A549 (cell line): ENCODE measurements at regions not wholly inside any gene's neighbourhood (a gene's known extent, or its start where the extent isn't known, plus 50 kb on each side); places are given as distances from the start of the nearest gene placed in this dataset.

Source experiments
- ATAC-seq, 2 experiments: fragments of 200-7000 bp in 1 of 2; fragments of >200 bp in 1 of 2; cut with Nextera tagmentation in 1 of 2; cut with Tn5 transposase in 1 of 2; 3 replicates each; pipeline versions ENCODE4 v1.8.0 to v1.9.1; 2018 to 2020; ENCODE audit warnings: mild to moderate bottlenecking in 1 of 2, moderate library complexity in 1 of 2
- CTCF ChIA-PET: fragments of 300-600 bp; sonication (Branson Sonifier 250); formaldehyde crosslinking; extraction: SDS; loops from one replicate; lab custom pipeline; 2021; ENCODE audit warnings: antibody characterized with exemption, inconsistent platforms; lab: Yijun Ruan, JAX
- POLR2A ChIA-PET: fragments of 350-600 bp; formaldehyde crosslinking; extraction: SDS; loops from one replicate; lab custom pipeline; 2021; ENCODE audit warnings: antibody characterized with exemption, inconsistent platforms; lab: Yijun Ruan, JAX
- DNase-seq, 2 experiments: peaks; one replicate each; pipeline versions ENCODE4 v3.0.0 to v3.0.0-alpha.2; 2011 to 2016; ENCODE audit warnings: low read depth in 1 of 2, low spot score in 1 of 2
- FAIRE-seq: peaks from 2 replicates; lab custom pipeline; 2011; peaks lifted over from hg19 to GRCh38; lab: Jason Lieb, UNC
- H3K27ac ChIP-seq, 2 experiments: fragments of >200 bp; sonication (Bioruptor Twin); formaldehyde crosslinking; 3 replicates each; pipeline ENCODE4 v1.5.1; 2016 to 2017
- H3K4me1 ChIP-seq: fragments of >200 bp; sonication (Bioruptor Twin); formaldehyde crosslinking; 3 replicates; pipeline ENCODE4 v1.6.1; 2016
- H3K4me2 ChIP-seq: fragments of >200 bp; sonication (Bioruptor Twin); formaldehyde crosslinking; 3 replicates; pipeline ENCODE4 v1.6.1; 2016
- H3K4me3 ChIP-seq: fragments of >200 bp; sonication (Bioruptor Twin); formaldehyde crosslinking; 3 replicates; pipeline ENCODE4 v1.5.1; 2016
- H3K9me3 ChIP-seq: fragments of >200 bp; sonication (Bioruptor Twin); formaldehyde crosslinking; 3 replicates; pipeline ENCODE4 v1.6.1; 2016
- ATOH8 ChIP-seq: fragments of 250-450 bp; sonication (Bioruptor Pico); IDR thresholded peaks from 2 replicates; pipeline ENCODE4 v1.5.0; 2020; ENCODE audit warnings: low read depth, mild to moderate bottlenecking, moderate library complexity
- BHLHE40 ChIP-seq: IDR thresholded peaks from 2 replicates; pipeline ENCODE4 v1.6.1; 2012; ENCODE audit warnings: low read depth, low read length, inconsistent platforms
- CBX2 ChIP-seq: fragments of 200-600 bp; sonication (generic); IDR thresholded peaks from 2 replicates; pipeline ENCODE4 v1.6.1; 2016; ENCODE audit warnings: low read depth, mild to moderate bottlenecking, borderline replicate concordance
- CBX8 ChIP-seq: fragments of 200-600 bp; sonication (generic); IDR thresholded peaks from 2 replicates; pipeline ENCODE4 v1.6.1; 2016
- CEBPB ChIP-seq, 2 experiments: fragments of >200 bp in 1 of 2; sonication (Bioruptor Twin) in 1 of 2; formaldehyde crosslinking in 1 of 2; IDR thresholded peaks; 2 replicates each; pipeline ENCODE4 v1.6.1; 2012 to 2016
- CHD2 ChIP-seq: fragments of 150-350 bp; IDR thresholded peaks from 2 replicates; pipeline ENCODE4 v1.6.1; 2014; ENCODE audit warnings: low read length; ENCODE audit not compliant: partially characterized antibody
- EHF ChIP-seq: fragments of 250-450 bp; sonication (Bioruptor Pico); IDR thresholded peaks from 2 replicates; pipeline ENCODE4 v1.5.0; 2020; ENCODE audit warnings: mild to moderate bottlenecking
- EHMT2 ChIP-seq: fragments of 200-600 bp; sonication (generic); IDR thresholded peaks from 2 replicates; pipeline ENCODE4 v1.6.1; 2016; ENCODE audit warnings: antibody characterized with exemption, low read depth, mild to moderate bottlenecking, moderate library complexity
- ELK1 ChIP-seq: fragments of 150-350 bp; IDR thresholded peaks from 2 replicates; pipeline ENCODE4 v1.6.1; 2014; ENCODE audit warnings: low read depth, mild to moderate bottlenecking, low read length
- ESRRA ChIP-seq: fragments of 150-350 bp; IDR thresholded peaks from 2 replicates; pipeline ENCODE4 v1.6.1; 2014; ENCODE audit warnings: mild to moderate bottlenecking, low read length, borderline replicate concordance
- FOXS1 ChIP-seq: fragments of 250-450 bp; sonication (Bioruptor Pico); IDR thresholded peaks from 2 replicates; pipeline ENCODE4 v1.5.0; 2020; ENCODE audit warnings: mild to moderate bottlenecking, moderate library complexity
- GATA3 ChIP-seq: IDR thresholded peaks from 2 replicates; pipeline ENCODE4 v1.6.1; 2012; ENCODE audit warnings: borderline replicate concordance
- HOXA7 ChIP-seq: fragments of 250-450 bp; sonication (Bioruptor Pico); IDR thresholded peaks from 2 replicates; pipeline ENCODE4 v1.5.0; 2020; ENCODE audit warnings: mild to moderate bottlenecking, moderate library complexity
- HOXB13 ChIP-seq: fragments of 250-450 bp; sonication (Bioruptor Pico); IDR thresholded peaks from 2 replicates; pipeline ENCODE4 v1.5.0; 2020; ENCODE audit warnings: low read depth, mild to moderate bottlenecking, moderate library complexity
- HOXB5 ChIP-seq: fragments of 250-450 bp; sonication (Bioruptor Pico); IDR thresholded peaks from 2 replicates; pipeline ENCODE4 v1.5.0; 2020; ENCODE audit warnings: mild to moderate bottlenecking, moderate library complexity
- JUN ChIP-seq, 2 experiments: fragments of >200 bp; sonication (Bioruptor Twin); formaldehyde crosslinking; IDR thresholded peaks; 2 replicates in 1 of 2; 3 replicates in 1 of 2; pipeline ENCODE4 v1.6.1; 2016 to 2017
- JUNB ChIP-seq: fragments of >200 bp; sonication (Bioruptor Twin); formaldehyde crosslinking; IDR thresholded peaks from 2 replicates; pipeline ENCODE4 v1.6.1; 2016
- MAFK ChIP-seq: fragments of 450-650 bp; IDR thresholded peaks from 2 replicates; pipeline ENCODE4 v1.6.1; 2014; ENCODE audit not compliant: partially characterized antibody
- MAX ChIP-seq: IDR thresholded peaks from 2 replicates; pipeline ENCODE4 v1.6.1; 2012
- NR3C1 ChIP-seq: fragments of >200 bp; sonication (Bioruptor Twin); formaldehyde crosslinking; IDR thresholded peaks from 3 replicates; pipeline ENCODE4 v1.6.1; 2017
- PBX3 ChIP-seq: IDR thresholded peaks from 2 replicates; pipeline ENCODE4 v1.6.1; 2012
- PHF8 ChIP-seq: fragments of 200-600 bp; sonication (generic); IDR thresholded peaks from 2 replicates; pipeline ENCODE4 v1.6.1; 2016; ENCODE audit warnings: low read depth, mild to moderate bottlenecking, antibody characterized with exemption, moderate library complexity, borderline replicate concordance
- POLR2AphosphoS2 ChIP-seq: conservative IDR thresholded peaks from 2 replicates; pipeline ENCODE4 v1.6.1; 2012; ENCODE audit warnings: low read length, improper control_type of control experiment, inconsistent platforms
- RAD21 ChIP-seq, 2 experiments: fragments of >200 bp in 1 of 2; sonication (Bioruptor Twin) in 1 of 2; formaldehyde crosslinking in 1 of 2; IDR thresholded peaks in 1 of 2; conservative IDR thresholded peaks in 1 of 2; 2 replicates in 1 of 2; 3 replicates in 1 of 2; pipeline ENCODE4 v1.6.1; 2012 to 2018; ENCODE audit warnings: inconsistent platforms in 1 of 2
- RCOR1 ChIP-seq: fragments of 150-350 bp; IDR thresholded peaks from 2 replicates; pipeline ENCODE4 v1.6.1; 2014; ENCODE audit warnings: antibody characterized with exemption, low read length, low read depth
- RFX5 ChIP-seq: fragments of 450-650 bp; IDR thresholded peaks from 2 replicates; pipeline ENCODE4 v1.7.1; 2014; ENCODE audit warnings: antibody characterized with exemption, mild to moderate bottlenecking, moderate library complexity
- RNF2 ChIP-seq: fragments of 200-600 bp; sonication (generic); IDR thresholded peaks from 2 replicates; pipeline ENCODE4 v1.6.1; 2016; ENCODE audit warnings: low read depth, mild to moderate bottlenecking, antibody characterized with exemption, moderate library complexity, borderline replicate concordance
- SREBF2 ChIP-seq: fragments of 450-650 bp; IDR thresholded peaks from 2 replicates; pipeline ENCODE4 v1.6.1; 2014; ENCODE audit warnings: mild to moderate bottlenecking, moderate library complexity
- TFCP2L1 ChIP-seq: fragments of 250-450 bp; sonication (Bioruptor Pico); IDR thresholded peaks from 2 replicates; pipeline ENCODE4 v1.5.0; 2021; ENCODE audit warnings: mild to moderate bottlenecking
- TP53 ChIP-seq: fragments of 250-450 bp; sonication (Bioruptor Pico); IDR thresholded peaks from 2 replicates; pipeline ENCODE4 v1.5.0; 2021; ENCODE audit warnings: mild to moderate bottlenecking, moderate library complexity
- ZC3H11A ChIP-seq: fragments of 450-650 bp; IDR thresholded peaks from 2 replicates; pipeline ENCODE4 v1.6.1; 2014; ENCODE audit warnings: antibody characterized with exemption, mild to moderate bottlenecking
- ZSCAN20 ChIP-seq: fragments of 250-450 bp; sonication (Bioruptor Pico); IDR thresholded peaks from 2 replicates; pipeline ENCODE4 v1.8.0; 2022; ENCODE audit warnings: mild to moderate bottlenecking, moderate library complexity
- WGBS: methylation state at CpG from one replicate; pipeline ENCODE4 v1.1.6; 2017; ENCODE audit errors: missing lambda C conversion rate; 5-methylcytosine and 5-hydroxymethylcytosine counted together

GRCh38 chr14:71604231-71604630 is 328.0 kb upstream of the RGS6 start (continued):
- TF ChIP-seq TP53 (CRISPR knock-in tag) = no peak
- TF ChIP-seq ZC3H11A = no peak
- no peak for TF ChIP-seq GATA3

- 73% methylated on average over 2 of the region's 5 CpGs for WGBS
- H3K4me3 ChIP-seq = no peak overlapping the region
- H3K4me2 ChIP-seq = no peak overlapping the region
- H3K4me1 ChIP-seq = no peaks in the 10 kb centered on the region
- H3K9me3 ChIP-seq = peaks cover 4% of the 10 kb centered on the region; the same call in 2 of the 3 replicates
- DNase-seq (no peak), ATAC-seq (no peak), FAIRE-seq (no peak)
- H3K27ac ChIP-seq = no peak overlapping the region
- TF ChIP-seq SREBF2 = no peak
- TF ChIP-seq CHD2 = no peak
- no peak for TF ChIP-seq MAFK
- no peak for TF ChIP-seq POLR2AphosphoS2
- TF ChIP-seq EHF (CRISPR knock-in tag) = no peak
- no peak for TF ChIP-seq HOXA7 (CRISPR knock-in tag)
- TF ChIP-seq RAD21 (conservative IDR thresholded peaks at IDR 0.05 in 1 of 2, IDR thresholded peaks at IDR 0.05 in 1 of 2) = no peak
- no peak for TF ChIP-seq HOXB13 (CRISPR knock-in tag)
- TF ChIP-seq ZSCAN20 (CRISPR knock-in tag) = no peak
- no peak for TF ChIP-seq ESRRA
- TF ChIP-seq PHF8 = no peak
- ChIA-PET POLR2A (no interaction called here), CTCF (interaction anchor here (0.6 to 1.2 kb wide), 2 partner anchors 10 to 100 kb away, joined by 3 read pairs; no protein-coding TSS in a partner anchor)
Measured at GRCh38 chr14:71606064-71606463, 326.2 kb upstream of the RGS6 start.

GRCh38 chr14:71606575-71606974 is 325.7 kb upstream of the RGS6 start:
- DNase-seq = no peak
- Histone ChIP-seq H3K9me3 (peaks cover under 1% of the 10 kb centered on the region; the same call in 1 of the 3 replicates), H3K4me3 (no peak overlapping the region), H3K4me2 (no peak overlapping the region), H3K27ac (no peak overlapping the region), H3K4me1 (no peaks in the 10 kb centered on the region)
- ChIA-PET CTCF (interaction anchor here (0.6 to 1.2 kb wide), 2 partner anchors 10 to 100 kb away, joined by 3 read pairs; no protein-coding TSS in a partner anchor), POLR2A (no interaction called here)
- ATAC-seq = no peak
- no peak for TF ChIP-seq CBX2
- TF ChIP-seq JUNB = no peak
- no peak for TF ChIP-seq ATOH8 (CRISPR knock-in tag)
- TF ChIP-seq RFX5 = no peak
- TF ChIP-seq MAX = no peak
- TF ChIP-seq EHF (CRISPR knock-in tag) = no peak
- TF ChIP-seq TP53 (CRISPR knock-in tag) = no peak
- no peak for TF ChIP-seq NR3C1
- TF ChIP-seq FOXS1 (CRISPR knock-in tag) = no peak
- TF ChIP-seq RCOR1 = no peak
- TF ChIP-seq RNF2 = no peak
- no peak for TF ChIP-seq CBX8
- no peak for TF ChIP-seq BHLHE40
- 59% methylated on average over 5 of the region's 5 CpGs for WGBS
- FAIRE-seq = no peak

GRCh38 chr14:71607056-71607455 is 325.2 kb upstream of the RGS6 start:
- ChIA-PET CTCF (no interaction called here), POLR2A (no interaction called here)
- H3K4me2 ChIP-seq = no peak overlapping the region
- H3K4me1 ChIP-seq = no peaks in the 10 kb centered on the region
- H3K27ac ChIP-seq = no peak overlapping the region
- no peak for ATAC-seq
- no peak overlapping the region for H3K4me3 ChIP-seq
- no peak for DNase-seq
- TF ChIP-seq HOXA7 (CRISPR knock-in tag) = no peak
- no peak for TF ChIP-seq CHD2
- TF ChIP-seq CEBPB (IDR thresholded peaks at IDR 0.05) = no peak
- TF ChIP-seq JUN (IDR thresholded peaks at IDR 0.05) = no peak
- TF ChIP-seq PBX3 = no peak
- TF ChIP-seq HOXB5 = no peak
- TF ChIP-seq GATA3 = no peak
- no peak for TF ChIP-seq TP53 (CRISPR knock-in tag)
- TF ChIP-seq ELK1 = no peak
- TF ChIP-seq TFCP2L1 (CRISPR knock-in tag) = no peak
- TF ChIP-seq EHMT2 = no peak
- no peaks in the 10 kb centered on the region for H3K9me3 ChIP-seq
- WGBS = 45% methylated on average over 3 of the region's 3 CpGs
- FAIRE-seq = no peak
